Panc1 (cell line): ENCODE measurements at regions not wholly inside any gene's neighbourhood (a gene's known extent, or its start where the extent isn't known, plus 50 kb on each side); places are given as distances from the start of the nearest gene placed in this dataset.

Source experiments
- ATAC-seq: fragments of 200-7000 bp; cut with Tn5 transposase; 2 replicates; pipeline ENCODE4 v1.9.1; 2020; ENCODE audit warnings: mild to moderate bottlenecking, moderate library complexity
- BruUV-seq: library from RNA; stranded (reverse); fragments of 400-500 nt; replicated peaks from 2 replicates; lab custom pipeline; 2021; lab: Mats Ljungman, UMichigan
- CTCF ChIA-PET: fragments of 300-600 bp; sonication (Branson Sonifier 250); formaldehyde crosslinking; loops from one replicate; lab custom pipeline; 2022; ENCODE audit warnings: antibody characterized with exemption; lab: Charles Lee
- POLR2A ChIA-PET: fragments of 300-600 bp; sonication (Branson Sonifier 250); formaldehyde crosslinking; loops from one replicate; lab custom pipeline; 2022; ENCODE audit warnings: antibody characterized with exemption; lab: Charles Lee
- DNase-seq: peaks from one replicate; pipeline ENCODE4 v3.0.0-alpha.2; 2010; ENCODE audit warnings: low read depth, low spot score
- H3K27ac ChIP-seq: 2 replicates; pipeline ENCODE4 v1.5.1; 2011; ENCODE audit warnings: mild to moderate bottlenecking, low read length, inconsistent platforms
- H3K27me3 ChIP-seq: fragments of 200-500 bp; sonication (Bioruptor generic); 2 replicates; pipeline ENCODE4 v1.6.0; 2014; ENCODE audit warnings: low read length, inconsistent platforms; ENCODE audit not compliant: control insufficient read depth, insufficient read depth
- H3K36me3 ChIP-seq: fragments of 200-500 bp; sonication (Bioruptor generic); 2 replicates; pipeline ENCODE4 v1.5.1; 2014; ENCODE audit warnings: inconsistent platforms, mild to moderate bottlenecking, low read length, moderate library complexity; ENCODE audit not compliant: control insufficient read depth, insufficient read depth
- H3K4me1 ChIP-seq: 2 replicates; pipeline ENCODE4 v1.5.1; 2011; ENCODE audit warnings: inconsistent platforms, mild to moderate bottlenecking, low read length, moderate library complexity; ENCODE audit not compliant: control insufficient read depth, insufficient read depth
- H3K4me3 ChIP-seq, 2 experiments: 2 replicates each; pipeline ENCODE4 v1.5.1; 2011 to 2012; ENCODE audit warnings: low read depth in 2 of 2, low read length in 2 of 2, mild to moderate bottlenecking in 2 of 2, inconsistent platforms in 1 of 2, moderate library complexity in 1 of 2
- H3K9me3 ChIP-seq: fragments of 200-500 bp; sonication (Bioruptor generic); 2 replicates; pipeline ENCODE4 v1.5.1; 2014; ENCODE audit warnings: low read depth, mild to moderate bottlenecking, inconsistent platforms, low read length, moderate library complexity; ENCODE audit not compliant: control insufficient read depth, insufficient read depth
- CTCF ChIP-seq: fragments of 450-650 bp; IDR thresholded peaks from 2 replicates; pipeline ENCODE4 v1.5.1; 2017; ENCODE audit warnings: mild to moderate bottlenecking
- POLR2AphosphoS5 ChIP-seq: IDR thresholded peaks from 2 replicates; pipeline ENCODE4 v1.6.1; 2012; ENCODE audit warnings: mild to moderate bottlenecking, low read depth, low read length, moderate library complexity
- REST ChIP-seq, 2 experiments: IDR thresholded peaks; 2 replicates each; pipeline ENCODE4 v1.6.1; 2011 to 2012; ENCODE audit warnings: low read depth in 2 of 2, control low read depth in 1 of 2, low read length in 1 of 2, mild to moderate bottlenecking in 1 of 2, moderate library complexity in 1 of 2; ENCODE audit not compliant: insufficient read depth in 1 of 2
- SIN3A ChIP-seq: IDR thresholded peaks from 2 replicates; pipeline ENCODE4 v1.6.1; 2012; ENCODE audit warnings: low read depth, mild to moderate bottlenecking, low read length, moderate library complexity, borderline replicate concordance; ENCODE audit not compliant: insufficient read depth
- TCF7L2 ChIP-seq: IDR thresholded peaks from 2 replicates; pipeline ENCODE4 v1.6.1; 2011; ENCODE audit warnings: mild to moderate bottlenecking, low read depth, low read length, inconsistent platforms
- in situ Hi-C: cut with HindIII; loops from 2 replicates; pipeline ENCODE4 v1.10.0; 2016; ENCODE audit warnings: low sequenced_read_pairs, low pct_unique_long_range_greater_than_20kb
- intact Hi-C: fragments of 100-400 bp; cut with micrococcal nuclease; formaldehyde crosslinking; loops from one replicate; pipeline ENCODE4 v1.10.0; 2022; ENCODE audit not compliant: unreplicated experiment

GRCh38 chr10:56012101-56012500 lies 349.0 kb downstream of the ZWINT start:
- H3K4me3 ChIP-seq: no peak overlapping the region
- H3K27me3 ChIP-seq: no peaks in the 10 kb centered on the region
- in situ Hi-C loops: no loop called here
- intact Hi-C loops: no loop called here
- ChIA-PET CTCF (no interaction called here), POLR2A (no interaction called here)
- no peak for TF ChIP-seq SIN3A
- no peak for TF ChIP-seq TCF7L2
- no peak for TF ChIP-seq REST (IDR thresholded peaks at IDR 0.05; ENCODE audit: insufficient read depth in 1 of 2, low read depth in 2 of 2, low read length in 1 of 2)
- DNase-seq (no peak), ATAC-seq (no peak)
- no TSS peak for BruUV-seq
- no peaks in the 10 kb centered on the region for H3K36me3 ChIP-seq
- H3K9me3 ChIP-seq: no peaks in the 10 kb centered on the region
- no peaks in the 10 kb centered on the region for H3K4me1 ChIP-seq
- no peak overlapping the region for H3K27ac ChIP-seq

- TF ChIP-seq SIN3A: no peak
- TF ChIP-seq CTCF: no peak
- no peak for TF ChIP-seq TCF7L2
- no peak for TF ChIP-seq REST (IDR thresholded peaks at IDR 0.05; ENCODE audit: insufficient read depth in 1 of 2, low read depth in 2 of 2, low read length in 1 of 2)
- no peak for TF ChIP-seq POLR2AphosphoS5
- no peak overlapping the region for H3K27ac ChIP-seq
- ChIA-PET CTCF (no interaction called here), POLR2A (no interaction called here)
- intact Hi-C loops: no loop called here
- in situ Hi-C loops: no loop called here
- ATAC-seq: no peak
- no TSS peak for BruUV-seq
- H3K4me3 ChIP-seq: no peak overlapping the region
- no peaks in the 10 kb centered on the region for H3K27me3 ChIP-seq
- DNase-seq: no peak
- no peaks in the 10 kb centered on the region for H3K4me1 ChIP-seq
- H3K36me3 ChIP-seq: no peaks in the 10 kb centered on the region
- H3K9me3 ChIP-seq: no peaks in the 10 kb centered on the region
These were observed 357.5 kb downstream of the ZWINT start for GRCh38 chr10:56003555-56003954.
